GM23338 (cell line): ENCODE measurements at regions not wholly inside any gene's neighbourhood (a gene's known extent, or its start where the extent isn't known, plus 50 kb on each side); places are given as distances from the start of the nearest gene placed in this dataset.

Experiments
- ATAC-seq: fragments of 200-7000 bp; cut with Tn5 transposase; 3 replicates; pipeline ENCODE4 v1.9.1; 2020
- DNase-seq: peaks from one replicate; pipeline ENCODE4 v3.0.0-alpha.2; 2015; ENCODE audit warnings: low spot score
- H2AFZ ChIP-seq: fragments of 200-600 bp; sonication (generic); 2 replicates; pipeline ENCODE4 v1.8.0; 2016; ENCODE audit warnings: antibody characterized with exemption, mild to moderate bottlenecking, moderate library complexity
- H3F3A ChIP-seq: fragments of 200-600 bp; sonication (generic); replicated peaks from 2 replicates; pipeline ENCODE4 v1.8.0; 2017; ENCODE audit warnings: antibody characterized with exemption, mixed run types, low read depth
- H3K27ac ChIP-seq: fragments of 200-600 bp; sonication (generic); 2 replicates; pipeline ENCODE4 v1.6.1; 2016; ENCODE audit warnings: low read depth
- H3K27me3 ChIP-seq: fragments of 200-600 bp; sonication (generic); 2 replicates; pipeline ENCODE4 v1.8.0; 2016; ENCODE audit warnings: mild to moderate bottlenecking, mixed run types, moderate library complexity; ENCODE audit not compliant: insufficient read depth
- H3K36me3 ChIP-seq: fragments of 200-600 bp; sonication (generic); 2 replicates; pipeline ENCODE4 v1.8.0; 2016; ENCODE audit warnings: mild to moderate bottlenecking; ENCODE audit not compliant: insufficient read depth
- H3K4me1 ChIP-seq: fragments of 200-600 bp; sonication (generic); 2 replicates; pipeline ENCODE4 v1.8.0; 2016; ENCODE audit warnings: mild to moderate bottlenecking, moderate library complexity; ENCODE audit not compliant: insufficient read depth
- H3K4me2 ChIP-seq: fragments of 200-600 bp; sonication (generic); 2 replicates; pipeline ENCODE4 v1.7.1; 2017; ENCODE audit warnings: mixed run types
- H3K4me3 ChIP-seq: fragments of 200-600 bp; sonication (generic); 2 replicates; pipeline ENCODE4 v1.6.1; 2016; ENCODE audit warnings: mixed run types
- H3K79me2 ChIP-seq: fragments of 200-600 bp; sonication (generic); replicated peaks from 2 replicates; pipeline ENCODE4 v1.8.0; 2017; ENCODE audit warnings: mild to moderate bottlenecking; ENCODE audit not compliant: insufficient read depth
- H3K9me2 ChIP-seq: fragments of 200-600 bp; sonication (generic); 2 replicates; pipeline ENCODE4 v1.8.0; 2017; ENCODE audit not compliant: insufficient read depth
- H4K20me1 ChIP-seq: fragments of 200-600 bp; sonication (generic); replicated peaks from 2 replicates; pipeline ENCODE4 v1.8.0; 2017; ENCODE audit warnings: mild to moderate bottlenecking; ENCODE audit not compliant: insufficient read depth
- H3K27ac Mint-ChIP-seq: 2 replicates; pipeline ENCODE4 v1.8.0; 2020; ENCODE audit warnings: inconsistent platforms, mild to moderate bottlenecking, moderate library complexity, mixed read lengths
- H3K27me3 Mint-ChIP-seq: 3 replicates; pipeline ENCODE4 v1.8.0; 2022; ENCODE audit warnings: low read depth, mild to moderate bottlenecking, moderate library complexity, mixed read lengths, inconsistent platforms; ENCODE audit not compliant: insufficient read depth, poor library complexity
- H3K36me3 Mint-ChIP-seq: 3 replicates; pipeline ENCODE4 v1.8.0; 2021; ENCODE audit warnings: low read depth, mild to moderate bottlenecking, inconsistent platforms, moderate library complexity, mixed read lengths
- H3K4me1 Mint-ChIP-seq: 3 replicates; pipeline ENCODE4 v1.8.0; 2020; ENCODE audit warnings: mild to moderate bottlenecking, inconsistent platforms, mixed read lengths
- H3K4me3 Mint-ChIP-seq: 3 replicates; pipeline ENCODE4 v1.8.0; 2021; ENCODE audit warnings: moderate library complexity, mild to moderate bottlenecking, inconsistent platforms, mixed read lengths
- H3K9me3 Mint-ChIP-seq: 3 replicates; pipeline ENCODE4 v1.8.0; 2020; ENCODE audit warnings: moderate library complexity, mild to moderate bottlenecking, inconsistent platforms, mixed read lengths
- ETS1 ChIP-seq: IDR thresholded peaks from 2 replicates; pipeline ENCODE4 v1.6.1; 2016; ENCODE audit warnings: antibody characterized with exemption
- EZH2 ChIP-seq: fragments of 200-600 bp; sonication (generic); IDR thresholded peaks from one replicate; pipeline ENCODE4 v1.8.0; 2017; ENCODE audit warnings: antibody characterized with exemption, mild to moderate bottlenecking, low read depth; ENCODE audit not compliant: unreplicated experiment
- EZH2phosphoT487 ChIP-seq: fragments of 200-600 bp; sonication (generic); IDR thresholded peaks from one replicate; pipeline ENCODE4 v1.8.1; 2018; ENCODE audit warnings: antibody characterized with exemption; ENCODE audit not compliant: unreplicated experiment
- JUNB ChIP-seq: IDR thresholded peaks from one replicate; pipeline ENCODE4 v1.6.1; 2016; ENCODE audit warnings: antibody characterized with exemption; ENCODE audit not compliant: unreplicated experiment
- STAT1 ChIP-seq: IDR thresholded peaks from one replicate; pipeline ENCODE4 v1.6.1; 2016; ENCODE audit warnings: antibody characterized with exemption; ENCODE audit not compliant: unreplicated experiment
- ZNF114 ChIP-seq: fragments of 250-450 bp; sonication (Bioruptor Pico); IDR thresholded peaks from 2 replicates; pipeline ENCODE4 v1.5.0; 2020; ENCODE audit warnings: mild to moderate bottlenecking, moderate library complexity
- ZNF331 ChIP-seq: fragments of 250-450 bp; sonication (Bioruptor Pico); IDR thresholded peaks from 2 replicates; pipeline ENCODE4 v1.5.0; 2020; ENCODE audit warnings: low read depth, mild to moderate bottlenecking, moderate library complexity
- TF ChIP-seq, protein P1 (sequence below), 2 experiments: fragments of 200-600 bp in 1 of 2; sonication (generic) in 1 of 2; conservative IDR thresholded peaks; 2 replicates each; pipeline versions ENCODE4 v1.5.1 to v1.6.1; 2016 to 2017; ENCODE audit warnings: antibody characterized with exemption in 2 of 2, low read depth in 2 of 2, mild to moderate bottlenecking in 2 of 2, moderate library complexity in 1 of 2
- TF ChIP-seq, protein P2 (sequence below): IDR thresholded peaks from one replicate; pipeline ENCODE4 v1.6.1; 2018; ENCODE audit warnings: antibody characterized with exemption; ENCODE audit not compliant: unreplicated experiment

GRCh38 chr3:178002113-178002512 is 534.1 kb upstream of the KCNMB2 start:
- no peak overlapping the region for H3K27ac ChIP-seq
- Mint-ChIP-seq H3K27ac (no peak overlapping the region), H3K27me3 (no peaks in the 10 kb centered on the region), H3K36me3 (no peaks in the 10 kb centered on the region), H3K9me3 (no peaks in the 10 kb centered on the region), H3K4me3 (no peak overlapping the region), H3K4me1 (no peaks in the 10 kb centered on the region)
- H3F3A ChIP-seq, result no peaks in the 10 kb centered on the region
- TF ChIP-seq ETS1, result no peak
- no peaks in the 10 kb centered on the region for H3K4me1 ChIP-seq
- H3K4me3 ChIP-seq, result no peak overlapping the region
- H2AFZ ChIP-seq, result peak overlapping the region; percentile 33; the same call in 1 of the 2 replicates
- H3K79me2 ChIP-seq, result no peaks in the 10 kb centered on the region
- no peaks in the 10 kb centered on the region for H3K9me2 ChIP-seq
- no peak overlapping the region for H3K4me2 ChIP-seq
- H3K36me3 ChIP-seq, result no peaks in the 10 kb centered on the region
- DNase-seq, result no peak
- ATAC-seq, result no peak
- no peaks in the 10 kb centered on the region for H3K27me3 ChIP-seq
- no peaks in the 10 kb centered on the region for H4K20me1 ChIP-seq

- no peaks in the 10 kb centered on the region for H3F3A ChIP-seq
- no peak for DNase-seq
- no peaks in the 10 kb centered on the region for H3K4me1 Mint-ChIP-seq
- peak overlapping the region; percentile 63; the same call in 1 of the 2 replicates for H2AFZ ChIP-seq
- no peak for ATAC-seq
- H3K27me3 Mint-ChIP-seq, result no peaks in the 10 kb centered on the region
- H3K4me2 ChIP-seq, result no peak overlapping the region
- H3K9me3 Mint-ChIP-seq, result no peaks in the 10 kb centered on the region
- no peak overlapping the region for H3K27ac ChIP-seq
- no peaks in the 10 kb centered on the region for H3K9me2 ChIP-seq
- no peaks in the 10 kb centered on the region for H3K36me3 Mint-ChIP-seq
- no peak overlapping the region for H3K4me3 Mint-ChIP-seq
- no peak overlapping the region for H3K27ac Mint-ChIP-seq
- H3K36me3 ChIP-seq, result no peaks in the 10 kb centered on the region
- no peaks in the 10 kb centered on the region for H3K4me1 ChIP-seq
- no peaks in the 10 kb centered on the region for H3K27me3 ChIP-seq
- H4K20me1 ChIP-seq, result no peaks in the 10 kb centered on the region
- H3K79me2 ChIP-seq, result no peaks in the 10 kb centered on the region
- no peak overlapping the region for H3K4me3 ChIP-seq
- TF ChIP-seq JUNB (no peak), EZH2 (no peak), STAT1 (no peak), ETS1 (no peak), EZH2phosphoT487 (no peak), ZNF114 (CRISPR knock-in tag) (no peak), ZNF331 (CRISPR knock-in tag) (no peak)
- TF ChIP-seq, protein P1, sequence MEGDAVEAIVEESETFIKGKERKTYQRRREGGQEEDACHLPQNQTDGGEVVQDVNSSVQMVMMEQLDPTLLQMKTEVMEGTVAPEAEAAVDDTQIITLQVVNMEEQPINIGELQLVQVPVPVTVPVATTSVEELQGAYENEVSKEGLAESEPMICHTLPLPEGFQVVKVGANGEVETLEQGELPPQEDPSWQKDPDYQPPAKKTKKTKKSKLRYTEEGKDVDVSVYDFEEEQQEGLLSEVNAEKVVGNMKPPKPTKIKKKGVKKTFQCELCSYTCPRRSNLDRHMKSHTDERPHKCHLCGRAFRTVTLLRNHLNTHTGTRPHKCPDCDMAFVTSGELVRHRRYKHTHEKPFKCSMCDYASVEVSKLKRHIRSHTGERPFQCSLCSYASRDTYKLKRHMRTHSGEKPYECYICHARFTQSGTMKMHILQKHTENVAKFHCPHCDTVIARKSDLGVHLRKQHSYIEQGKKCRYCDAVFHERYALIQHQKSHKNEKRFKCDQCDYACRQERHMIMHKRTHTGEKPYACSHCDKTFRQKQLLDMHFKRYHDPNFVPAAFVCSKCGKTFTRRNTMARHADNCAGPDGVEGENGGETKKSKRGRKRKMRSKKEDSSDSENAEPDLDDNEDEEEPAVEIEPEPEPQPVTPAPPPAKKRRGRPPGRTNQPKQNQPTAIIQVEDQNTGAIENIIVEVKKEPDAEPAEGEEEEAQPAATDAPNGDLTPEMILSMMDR (conservative IDR thresholded peaks at IDR 0.05; ENCODE audit: low read depth in 2 of 2), result no peak
- TF ChIP-seq, protein P2, sequence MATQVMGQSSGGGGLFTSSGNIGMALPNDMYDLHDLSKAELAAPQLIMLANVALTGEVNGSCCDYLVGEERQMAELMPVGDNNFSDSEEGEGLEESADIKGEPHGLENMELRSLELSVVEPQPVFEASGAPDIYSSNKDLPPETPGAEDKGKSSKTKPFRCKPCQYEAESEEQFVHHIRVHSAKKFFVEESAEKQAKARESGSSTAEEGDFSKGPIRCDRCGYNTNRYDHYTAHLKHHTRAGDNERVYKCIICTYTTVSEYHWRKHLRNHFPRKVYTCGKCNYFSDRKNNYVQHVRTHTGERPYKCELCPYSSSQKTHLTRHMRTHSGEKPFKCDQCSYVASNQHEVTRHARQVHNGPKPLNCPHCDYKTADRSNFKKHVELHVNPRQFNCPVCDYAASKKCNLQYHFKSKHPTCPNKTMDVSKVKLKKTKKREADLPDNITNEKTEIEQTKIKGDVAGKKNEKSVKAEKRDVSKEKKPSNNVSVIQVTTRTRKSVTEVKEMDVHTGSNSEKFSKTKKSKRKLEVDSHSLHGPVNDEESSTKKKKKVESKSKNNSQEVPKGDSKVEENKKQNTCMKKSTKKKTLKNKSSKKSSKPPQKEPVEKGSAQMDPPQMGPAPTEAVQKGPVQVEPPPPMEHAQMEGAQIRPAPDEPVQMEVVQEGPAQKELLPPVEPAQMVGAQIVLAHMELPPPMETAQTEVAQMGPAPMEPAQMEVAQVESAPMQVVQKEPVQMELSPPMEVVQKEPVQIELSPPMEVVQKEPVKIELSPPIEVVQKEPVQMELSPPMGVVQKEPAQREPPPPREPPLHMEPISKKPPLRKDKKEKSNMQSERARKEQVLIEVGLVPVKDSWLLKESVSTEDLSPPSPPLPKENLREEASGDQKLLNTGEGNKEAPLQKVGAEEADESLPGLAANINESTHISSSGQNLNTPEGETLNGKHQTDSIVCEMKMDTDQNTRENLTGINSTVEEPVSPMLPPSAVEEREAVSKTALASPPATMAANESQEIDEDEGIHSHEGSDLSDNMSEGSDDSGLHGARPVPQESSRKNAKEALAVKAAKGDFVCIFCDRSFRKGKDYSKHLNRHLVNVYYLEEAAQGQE, result no peak
Measured at GRCh38 chr3:178003756-178004155, 532.5 kb upstream of the KCNMB2 start.
